K562 (cell line): ENCODE measurements at regions not wholly inside any gene's neighbourhood (a gene's known extent, or its start where the extent isn't known, plus 50 kb on each side); places are given as distances from the start of the nearest gene placed in this dataset.
A peak's percentile ranks its signal among the peaks of the same experiment; 100 is the strongest.

Experiments used
- ATAC-seq: fragments of 200-7000 bp; cut with Tn5 transposase; 3 replicates; pipeline ENCODE4 v1.9.1; 2020; ENCODE audit warnings: moderate library complexity
- BruUV-seq: library from RNA; stranded (reverse); fragments of 400-500 nt; replicated peaks from 2 replicates; lab custom pipeline; 2021; lab: Mats Ljungman, UMichigan
- CTCF ChIA-PET: fragments of 300-600 bp; formaldehyde crosslinking; extraction: SDS; loops from one replicate; lab custom pipeline; 2021; ENCODE audit warnings: low intra/inter-chr PET ratio; lab: Yijun Ruan, JAX
- POLR2A ChIA-PET: fragments of 300-600, 350-650 bp; sonication (Branson Sonifier 250); formaldehyde crosslinking; extraction: SDS; loops from one replicate; lab custom pipeline; 2021; ENCODE audit warnings: antibody characterized with exemption, inconsistent platforms; lab: Yijun Ruan, JAX
- DNase-seq, 4 experiments: peaks; one replicate each; pipeline versions ENCODE4 v3.0.0 to v3.0.0-alpha.2; 2011 to 2018; ENCODE audit warnings: low spot score in 3 of 4, mixed read lengths in 3 of 4; ENCODE audit errors: extremely low read depth in 1 of 4
- FAIRE-seq: peaks from 2 replicates; lab custom pipeline; 2011; peaks lifted over from hg19 to GRCh38; lab: Jason Lieb, UNC
- H2AFZ ChIP-seq: 2 replicates; pipeline ENCODE4 v1.6.0; 2011; ENCODE audit warnings: low read depth, low read length, control low read depth, inconsistent platforms
- H3K27ac ChIP-seq: fragments of 200-600 bp; 3 replicates; pipeline ENCODE4 v1.8.0; 2011; ENCODE audit warnings: low read depth, mild to moderate bottlenecking, control low read depth, inconsistent platforms, low read length, moderate library complexity, mixed read lengths; ENCODE audit errors: extremely low read depth
- H3K27me3 ChIP-seq, 2 experiments: fragments of 300-600 bp in 1 of 2; 2 replicates in 1 of 2; 3 replicates in 1 of 2; pipeline versions ENCODE4 v1.6.0 to v1.8.0; 2011; ENCODE audit warnings: inconsistent platforms in 2 of 2, low read length in 2 of 2, mild to moderate bottlenecking in 1 of 2, mixed read lengths in 1 of 2, moderate library complexity in 1 of 2; ENCODE audit not compliant: control insufficient read depth in 2 of 2, insufficient read depth in 2 of 2
- H3K36me3 ChIP-seq: fragments of 300-600 bp; 3 replicates; pipeline ENCODE4 v1.8.0; 2011; ENCODE audit warnings: mild to moderate bottlenecking, low read length, inconsistent platforms; ENCODE audit not compliant: control insufficient read depth, insufficient read depth
- H3K4me1 ChIP-seq, 2 experiments: fragments of 200-600 bp in 1 of 2; replicated peaks in 1 of 2; 2 replicates in 1 of 2; 3 replicates in 1 of 2; pipeline versions ENCODE4 v1.5.1 to v1.8.0; 2011; ENCODE audit warnings: inconsistent platforms in 2 of 2, low read length in 2 of 2, mild to moderate bottlenecking in 1 of 2, mixed read lengths in 1 of 2, moderate library complexity in 1 of 2; ENCODE audit not compliant: control insufficient read depth in 2 of 2, insufficient read depth in 2 of 2
- H3K4me2 ChIP-seq: 2 replicates; pipeline ENCODE4 v1.6.1; 2011; ENCODE audit warnings: low read length, control low read depth, inconsistent platforms, mixed read lengths; ENCODE audit not compliant: insufficient read depth
- H3K4me3 ChIP-seq: fragments of 200-600 bp; sonication (generic), shearing (Covaris generic); 2 replicates; pipeline ENCODE4 v1.5.1; 2016; ENCODE audit warnings: control low read depth, inconsistent platforms
- H3K79me2 ChIP-seq: fragments of 200-600 bp; 3 replicates; pipeline ENCODE4 v1.8.0; 2011; ENCODE audit warnings: low read length, inconsistent platforms; ENCODE audit not compliant: control insufficient read depth, insufficient read depth
- H3K9ac ChIP-seq, 2 experiments: 2 replicates each; pipeline versions ENCODE4 v1.6.0 to v1.6.1; 2011; ENCODE audit warnings: low read depth in 2 of 2, low read length in 2 of 2, control low read depth in 1 of 2, inconsistent platforms in 1 of 2, mild to moderate bottlenecking in 1 of 2, mixed read lengths in 1 of 2; ENCODE audit not compliant: insufficient read depth in 1 of 2
- H3K9me1 ChIP-seq: one replicate; pipeline ENCODE4 v1.6.0; 2011; ENCODE audit warnings: inconsistent platforms, mild to moderate bottlenecking, low read length, moderate library complexity; ENCODE audit not compliant: control insufficient read depth, insufficient read depth
- H3K9me3 ChIP-seq: replicated peaks from 2 replicates; pipeline ENCODE4 v1.5.1; 2011; ENCODE audit warnings: low read depth, low read length, inconsistent platforms; ENCODE audit not compliant: control insufficient read depth, insufficient read depth
- H4K20me1 ChIP-seq: replicated peaks from 2 replicates; pipeline ENCODE4 v1.6.1; 2011; ENCODE audit warnings: low read length, inconsistent platforms, mixed read lengths; ENCODE audit not compliant: control insufficient read depth, insufficient read depth
- BCL6 ChIP-seq: fragments of 250-450 bp; sonication (Bioruptor Pico); IDR thresholded peaks from 2 replicates; pipeline ENCODE4 v1.4.0; 2020
- C11orf30 ChIP-seq: fragments of 450-650 bp; IDR thresholded peaks from 2 replicates; pipeline ENCODE4 v1.6.1; 2016; ENCODE audit warnings: low read depth, mild to moderate bottlenecking
- COPS2 ChIP-seq: fragments of 450-650 bp; conservative IDR thresholded peaks from 2 replicates; pipeline ENCODE4 v1.6.1; 2016; ENCODE audit warnings: mild to moderate bottlenecking, moderate library complexity
- CREBBP ChIP-seq: IDR thresholded peaks from one replicate; pipeline ENCODE4 v1.6.1; 2012; ENCODE audit warnings: low read depth, mild to moderate bottlenecking, control low read depth, inconsistent platforms, low read length
- ETV1 ChIP-seq: fragments of 450-650 bp; conservative IDR thresholded peaks from 2 replicates; pipeline ENCODE4 v1.6.1; 2016; ENCODE audit warnings: missing genetic modification characterization, control low read depth, low read depth, missing compliant biosample characterization
- EZH2 ChIP-seq: IDR thresholded peaks from 2 replicates; pipeline ENCODE4 v1.6.1; 2012; ENCODE audit warnings: low read depth, mild to moderate bottlenecking, inconsistent platforms, low read length, borderline replicate concordance
- FOXM1 ChIP-seq, 2 experiments: fragments of 450-650 bp in 1 of 2; sonication (generic) in 1 of 2; formaldehyde crosslinking in 1 of 2; IDR thresholded peaks; 2 replicates each; pipeline versions ENCODE4 v1.6.1 to v1.9.0; 2017 to 2022; ENCODE audit warnings: low read depth in 2 of 2, mild to moderate bottlenecking in 2 of 2, missing genetic modification reagents in 1 of 2, moderate library complexity in 1 of 2
- HLTF ChIP-seq: fragments of 450-650 bp; IDR thresholded peaks from 2 replicates; pipeline ENCODE4 v1.6.1; 2016
- ILK ChIP-seq: fragments of 450-650 bp; IDR thresholded peaks from 2 replicates; pipeline ENCODE4 v1.6.1; 2016; ENCODE audit warnings: missing genetic modification characterization, low read depth, mild to moderate bottlenecking, missing compliant biosample characterization, moderate library complexity, borderline replicate concordance
- MAFG ChIP-seq: fragments of 450-650 bp; conservative IDR thresholded peaks from 2 replicates; pipeline ENCODE4 v1.6.1; 2016; ENCODE audit warnings: missing genetic modification characterization, missing compliant biosample characterization
- NCOA1 ChIP-seq: fragments of 450-650 bp; IDR thresholded peaks from 2 replicates; pipeline ENCODE4 v1.6.1; 2016; ENCODE audit warnings: low read depth
- POLR2AphosphoS5 ChIP-seq: IDR thresholded peaks from 2 replicates; pipeline ENCODE4 v1.6.1; 2011; ENCODE audit warnings: mild to moderate bottlenecking, low read depth, low read length, moderate library complexity; ENCODE audit not compliant: control insufficient read depth, insufficient read depth
- SMARCA5 ChIP-seq: fragments of 450-650 bp; IDR thresholded peaks from 2 replicates; pipeline ENCODE4 v1.6.1; 2016
- SMARCE1 ChIP-seq: fragments of 450-650 bp; IDR thresholded peaks from 2 replicates; pipeline ENCODE4 v1.7.1; 2016; ENCODE audit warnings: mild to moderate bottlenecking
- SRSF3 ChIP-seq: fragments of 200-400 bp; formaldehyde crosslinking; IDR thresholded peaks from 2 replicates; pipeline ENCODE4 v1.6.1; 2016; ENCODE audit warnings: mild to moderate bottlenecking, low read length, moderate library complexity; ENCODE audit not compliant: insufficient read depth
- TCFL5 ChIP-seq: fragments of 250-450 bp; sonication (Bioruptor Pico); conservative IDR thresholded peaks from 2 replicates; pipeline ENCODE4 v1.6.1; 2021; ENCODE audit warnings: mild to moderate bottlenecking, moderate library complexity, matching md5 sums
- TFAP4 ChIP-seq: sonication (generic); formaldehyde crosslinking; IDR thresholded peaks from 2 replicates; pipeline ENCODE4 v1.8.0; 2022; ENCODE audit warnings: missing genetic modification reagents, mild to moderate bottlenecking, moderate library complexity, borderline replicate concordance
- ZFP36 ChIP-seq: fragments of 150-350 bp; IDR thresholded peaks from 2 replicates; pipeline ENCODE4 v1.6.1; 2018; ENCODE audit warnings: low read length, low read depth; ENCODE audit not compliant: partially characterized antibody
- ZNF398 ChIP-seq: fragments of 250-450 bp; sonication (Bioruptor Pico); IDR thresholded peaks from 2 replicates; pipeline ENCODE4 v1.8.0; 2021; ENCODE audit warnings: moderate library complexity, mild to moderate bottlenecking, inconsistent platforms
- WGBS: fragments of 100-300 bp; shearing (Covaris generic); methylation state at CpG from one replicate; pipeline ENCODE4 v1.1.6; 2016; ENCODE audit warnings: low coverage, mixed read lengths; ENCODE audit not compliant: insufficient coverage; ENCODE audit errors: missing lambda C conversion rate; 5-methylcytosine and 5-hydroxymethylcytosine counted together
- in situ Hi-C: fragments of 300-500 bp; cut with MboI; formaldehyde crosslinking; loops from 4 replicates; pipeline ENCODE4 v1.15.0; 2018; ENCODE audit warnings: inconsistent platforms, mixed read lengths
- intact Hi-C: fragments of 100-400 bp; cut with micrococcal nuclease; formaldehyde crosslinking; loops from 2 replicates; pipeline ENCODE4 v1.14.2; 2022

GRCh38 chr11:38323961-38324761 is 1726.1 kb upstream of the RAG2 start:
- Histone ChIP-seq H3K4me3 (no peak overlapping the region), H3K9me3 (no peaks in the 10 kb centered on the region), H3K4me2 (no peak overlapping the region; the same call in 1 of the 2 replicates), H3K27ac (peak overlapping the region; percentile 42; the same call in 1 of the 3 replicates), H3K79me2 (peaks cover 18% of the 10 kb centered on the region), H3K27me3 (no peaks in the 10 kb centered on the region), H3K4me1 (peaks cover 7 to 8% of the 10 kb centered on the region in 2 experiments; a peak in 4 of 5 replicates), H3K9me1 (no peaks in the 10 kb centered on the region), H4K20me1 (no peaks in the 10 kb centered on the region), H3K36me3 (no peaks in the 10 kb centered on the region), H2AFZ (no peak overlapping the region), H3K9ac (peak overlapping the region in 1 of 2 experiments; percentile 75; a peak in 1 of 4 replicates)
- no TSS peak for BruUV-seq
- ChIA-PET POLR2A (no interaction called here), CTCF (no interaction called here)
- WGBS: 16% methylated on average over 3 of the region's 3 CpGs
- ATAC-seq (peak; percentile 88), DNase-seq (peak in 1 of 4 experiments; percentile 57), FAIRE-seq (peak; percentile 72)
- intact Hi-C loops (no loop called here), in situ Hi-C loops (no loop called here)
- TF ChIP-seq CREBBP (no peak), FOXM1 (IDR thresholded peaks at IDR 0.05; ENCODE audit: low read depth) (no peak), FOXM1 (CRISPR knock-in tag; IDR thresholded peaks at IDR 0.05; ENCODE audit: low read depth) (no peak), ILK (tag) (no peak), C11orf30 (peak; percentile 96), HLTF (no peak), ETV1 (tag) (no peak), SRSF3 (no peak), ZNF398 (no peak), SMARCA5 (no peak), NCOA1 (no peak), MAFG (tag) (peak; percentile 98), TCFL5 (CRISPR knock-in tag) (no peak), EZH2 (no peak), POLR2AphosphoS5 (no peak), TFAP4 (CRISPR knock-in tag) (no peak), ZFP36 (no peak), BCL6 (CRISPR knock-in tag) (no peak), SMARCE1 (no peak), COPS2 (no peak)
